ENCODE measurements at regions not wholly inside any gene's neighbourhood (a gene's known extent, or its start where the extent isn't known, plus 50 kb on each side); places are given as distances from the start of the nearest gene placed in this dataset.
A peak's percentile ranks its signal among the peaks of the same experiment; 100 is the strongest.
"Not testable (repeated sequence)": the region's sequence is repeated elsewhere in the genome, so short reads cannot be mapped to it uniquely, and the experiment has no call there.

GRCh38 chr6:27770724-27771123, 141.5 kb downstream of the OR2B2 start:
- no peak for DNase-seq

DNA sequence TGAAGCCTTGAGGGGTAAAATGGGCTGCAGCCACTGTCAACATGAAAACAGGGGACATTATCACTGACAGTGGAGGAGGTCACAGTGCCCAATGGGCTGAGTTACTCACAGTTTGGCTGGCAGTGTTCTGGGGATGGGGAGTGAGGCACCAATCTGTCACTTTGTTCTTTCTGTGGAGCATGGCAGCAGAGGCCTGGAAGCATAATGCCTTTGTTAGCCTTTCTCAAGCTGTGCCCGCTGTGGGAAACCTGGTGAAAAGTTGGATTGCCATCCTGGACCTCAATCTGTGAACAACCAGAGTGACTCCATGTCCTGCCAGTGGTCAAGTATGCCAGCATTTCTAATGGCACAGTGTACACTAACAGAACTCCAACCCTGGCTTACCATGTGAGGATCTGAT, 143.6 kb downstream of the OR2B2 start:
- no peak for DNase-seq

DNA sequence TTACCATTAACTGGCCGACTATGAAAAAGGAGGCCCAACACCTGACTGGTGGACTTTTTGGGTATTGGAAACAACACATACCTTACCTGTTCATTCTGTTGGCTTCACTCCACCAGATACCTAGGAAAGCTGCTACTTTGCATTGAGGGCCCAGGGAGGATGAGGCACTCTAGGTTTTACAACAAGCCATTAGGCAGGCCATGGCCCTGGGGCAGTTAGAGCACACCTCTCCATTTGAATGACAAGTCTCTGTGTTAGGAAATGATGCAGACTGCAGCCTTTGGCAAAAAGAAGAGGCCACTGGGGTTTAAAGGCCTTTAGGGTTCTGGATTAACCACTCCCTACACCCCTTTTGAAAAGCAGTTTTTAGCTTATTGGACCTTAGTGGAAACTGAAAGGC, 144.3 kb downstream of the OR2B2 start:
- no peak for DNase-seq

- DNase-seq: no peak
Observed at GRCh38 chr6:27766405-27766804, 145.8 kb downstream of the OR2B2 start.

- DNase-seq: no peak
Observed at GRCh38 chr6:27765028-27765590, 147.1 kb downstream of the OR2B2 start.

DNA sequence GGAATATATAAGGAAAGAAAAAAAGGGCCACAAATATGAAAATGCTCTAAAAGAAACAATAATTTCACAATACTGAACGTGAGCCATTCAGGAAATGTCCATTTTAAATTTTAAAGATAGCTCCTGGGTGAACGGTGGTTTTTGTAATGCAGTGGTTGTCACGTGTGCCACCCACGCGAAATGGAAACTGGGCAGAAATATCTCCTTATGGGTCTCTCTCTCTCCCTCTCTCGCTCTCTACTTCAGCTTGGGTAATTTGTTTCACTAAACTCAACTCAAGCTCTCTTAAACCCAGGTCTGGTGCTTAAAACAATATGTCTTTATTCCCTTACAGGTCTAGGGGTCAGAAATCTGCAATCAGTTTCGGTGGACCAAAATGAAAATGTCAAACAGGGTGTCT, 150.8 kb downstream of the OR2B2 start:
- DNase-seq: no peak

DNA sequence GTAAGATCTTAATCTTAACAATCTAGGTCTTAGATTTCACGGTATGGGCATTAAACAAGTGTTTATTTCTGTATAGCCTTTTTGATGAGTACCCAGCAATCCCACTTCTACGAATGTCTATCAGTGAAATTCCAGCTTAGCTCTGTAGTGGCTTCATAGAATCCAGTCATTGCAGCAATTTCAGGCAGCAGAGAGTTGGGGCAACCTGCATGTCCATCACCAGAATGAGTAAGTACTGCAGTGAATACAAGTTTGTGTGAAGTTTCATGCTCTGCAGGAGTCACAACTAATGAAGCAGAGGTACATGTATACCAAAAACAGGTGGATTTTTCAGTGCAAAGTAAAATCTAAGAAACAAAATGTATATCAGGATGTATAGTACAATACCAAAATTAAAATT, 151.7 kb downstream of the OR2B2 start:
- no peak for DNase-seq

DNA sequence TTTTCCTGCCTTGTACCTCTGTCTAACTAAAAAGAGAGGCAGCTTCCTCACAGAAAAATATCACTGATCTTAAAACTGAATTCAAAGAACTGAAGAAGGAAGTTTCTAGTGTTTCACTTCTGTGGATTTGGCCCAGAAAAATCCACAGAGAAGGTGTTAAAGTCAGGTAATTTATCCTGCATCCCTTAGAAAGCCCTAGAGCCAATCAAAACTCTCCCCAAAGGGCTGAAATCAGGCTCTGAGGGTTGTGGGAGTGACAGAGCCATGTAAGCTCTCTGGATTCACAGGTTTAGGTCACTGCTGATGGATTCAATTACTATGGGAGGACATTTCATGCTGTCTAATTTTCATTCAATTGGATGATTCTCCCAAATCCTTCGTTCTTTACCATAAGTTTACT, 152.3 kb downstream of the OR2B2 start:
- no peak for DNase-seq

DNA sequence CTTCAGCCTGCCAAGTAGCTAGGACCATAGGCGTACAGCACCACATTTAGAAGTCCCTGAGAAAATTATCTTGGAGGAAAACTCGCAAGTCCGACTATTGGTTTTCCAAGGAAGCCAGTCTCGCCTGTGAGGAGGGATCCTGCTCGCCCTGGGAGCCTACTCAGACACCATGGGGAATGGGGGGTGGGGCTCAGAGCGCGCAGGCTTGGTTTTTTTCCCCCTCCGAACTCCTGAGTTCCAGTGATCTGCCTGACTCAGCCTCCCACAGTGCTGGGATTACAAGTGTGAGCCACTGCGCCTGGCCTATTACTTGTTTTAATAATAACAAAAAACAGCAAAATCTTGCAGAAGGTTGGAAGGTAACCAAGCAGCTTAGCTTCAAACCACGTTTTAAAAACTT, 153.7 kb downstream of the OR2B2 start:
- no peak for DNase-seq

DNA sequence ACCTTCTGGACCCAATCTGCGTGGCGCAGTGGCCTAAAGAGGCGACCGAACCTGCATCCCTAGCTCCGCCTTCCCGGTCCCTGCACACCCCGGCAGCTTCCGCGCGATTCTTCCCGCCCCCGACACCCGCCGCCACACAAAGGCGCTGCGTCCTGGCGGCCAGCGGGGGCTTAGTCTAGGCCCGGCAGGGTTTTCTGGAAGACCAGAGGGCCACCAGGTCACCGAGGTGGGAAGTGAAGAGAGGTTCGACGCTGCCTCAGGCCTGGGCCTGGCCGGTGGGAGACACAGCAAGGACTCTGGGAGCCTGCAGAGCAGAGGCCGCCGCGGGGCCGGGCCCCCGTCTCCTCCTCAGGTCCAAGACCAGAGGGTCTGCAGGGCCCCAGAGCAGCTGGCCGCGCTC, 154.9 kb downstream of the OR2B2 start:
- no peak for DNase-seq

- DNase-seq: peak; percentile 5
Observed at GRCh38 chr6:27755768-27756167, 156.4 kb downstream of the OR2B2 start.

DNA sequence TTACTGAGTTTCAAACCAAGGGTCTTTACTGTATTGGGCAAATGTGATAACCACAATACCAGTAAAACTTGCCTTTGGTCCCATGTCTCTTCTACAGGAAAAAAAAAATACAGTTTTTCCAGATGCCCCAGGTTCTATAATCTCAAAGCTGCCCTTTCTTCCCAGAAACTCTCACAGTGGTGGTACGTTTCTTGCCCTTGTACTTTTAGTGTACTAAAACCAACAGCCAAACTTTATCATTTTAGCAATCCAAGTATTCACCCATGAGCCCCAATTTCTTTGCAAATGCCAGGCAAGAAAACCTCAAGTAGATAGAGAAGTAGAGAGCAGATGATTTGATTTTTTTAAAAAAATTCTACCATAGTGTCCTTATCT, 157.8 kb downstream of the OR2B2 start:
- no peak for DNase-seq

- DNase-seq: peak; percentile 82
Observed at GRCh38 chr6:27753668-27754407, 158.4 kb downstream of the OR2B2 start.

DNA sequence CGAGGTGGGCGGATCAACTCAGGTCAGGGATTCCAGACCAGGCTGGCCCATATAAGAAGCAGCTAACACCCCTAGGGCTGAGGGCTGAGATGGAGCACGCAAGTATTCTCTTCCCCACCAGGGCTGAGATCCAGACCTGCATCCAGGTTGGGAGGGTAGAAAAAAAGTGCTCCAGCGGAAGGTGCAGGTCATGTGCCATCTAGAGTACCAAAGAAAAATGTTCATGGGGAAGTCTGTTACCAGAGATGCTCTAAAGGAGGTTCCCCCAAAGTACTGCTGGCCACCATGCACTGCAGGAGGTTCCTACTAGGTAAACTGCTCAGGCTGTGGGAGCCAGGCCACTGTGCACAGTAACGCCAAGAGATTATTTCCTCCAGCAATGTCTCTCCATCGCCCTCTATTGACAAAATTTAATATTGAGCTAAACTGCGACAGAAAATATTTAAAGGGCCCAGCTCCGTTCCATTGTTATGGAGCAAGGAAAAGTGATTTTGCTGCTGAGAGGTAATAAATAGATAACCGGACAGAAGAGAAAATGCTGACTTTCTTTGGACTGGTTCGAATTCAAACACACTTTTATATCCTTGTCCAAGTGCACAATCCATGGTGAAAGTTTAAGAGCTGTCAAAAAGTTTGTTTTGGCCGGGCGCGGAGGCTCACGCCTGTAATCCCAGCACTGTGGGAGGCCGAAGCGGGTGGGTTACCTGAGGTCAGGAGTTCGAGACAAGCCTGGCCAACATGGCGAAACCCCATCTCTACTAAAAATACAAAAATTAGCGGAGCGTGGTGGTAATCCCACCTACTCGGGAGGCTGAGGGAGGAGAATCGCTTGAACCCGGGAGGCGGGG, 159.9 kb downstream of the OR2B2 start:
- peak; percentile 53 for DNase-seq

DNA sequence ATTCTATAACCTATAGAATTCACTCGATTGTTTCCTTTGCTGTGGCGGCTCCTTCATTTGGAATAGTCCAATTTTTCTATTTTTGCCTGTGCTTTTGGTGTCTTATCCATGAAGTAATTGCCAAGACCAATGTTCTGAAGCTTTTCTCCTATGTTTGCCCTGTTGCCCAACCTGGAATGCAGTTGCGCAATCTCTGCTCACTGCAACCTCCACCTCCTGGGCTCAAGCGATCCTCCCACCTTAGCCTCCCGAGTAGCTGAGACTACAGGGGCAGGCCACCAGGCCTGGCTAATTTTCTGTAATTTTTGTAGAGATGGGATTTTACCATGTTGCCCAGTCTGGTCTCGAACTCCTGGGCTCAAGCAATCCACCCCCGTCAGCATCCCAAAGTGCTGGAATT, 163.5 kb downstream of the OR2B2 start:
- no peak for DNase-seq

DNA sequence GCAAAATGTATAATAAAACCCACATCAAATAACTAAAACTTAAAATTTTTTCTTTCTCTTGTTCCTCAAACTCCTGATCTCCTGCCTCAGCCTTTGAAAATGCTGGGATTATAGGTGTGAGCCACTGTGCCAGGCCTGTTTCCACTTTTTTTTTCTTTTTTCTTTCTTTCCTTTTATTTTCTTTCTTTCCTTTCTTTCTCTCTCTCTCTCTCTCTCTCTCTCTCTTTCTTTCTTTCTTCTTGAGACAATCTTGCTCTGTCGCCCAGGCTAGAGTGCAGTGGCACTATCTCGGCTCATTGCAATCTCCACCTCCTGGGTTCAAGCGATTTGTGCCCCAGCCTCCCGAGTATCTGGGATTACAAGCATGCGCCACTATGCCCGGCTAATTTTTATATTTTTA, 164.6 kb downstream of the OR2B2 start:
- DNase-seq: no peak

- DNase-seq: not testable (repeated sequence)
Observed at GRCh38 chr6:27746860-27747259, 165.3 kb downstream of the OR2B2 start.

DNA sequence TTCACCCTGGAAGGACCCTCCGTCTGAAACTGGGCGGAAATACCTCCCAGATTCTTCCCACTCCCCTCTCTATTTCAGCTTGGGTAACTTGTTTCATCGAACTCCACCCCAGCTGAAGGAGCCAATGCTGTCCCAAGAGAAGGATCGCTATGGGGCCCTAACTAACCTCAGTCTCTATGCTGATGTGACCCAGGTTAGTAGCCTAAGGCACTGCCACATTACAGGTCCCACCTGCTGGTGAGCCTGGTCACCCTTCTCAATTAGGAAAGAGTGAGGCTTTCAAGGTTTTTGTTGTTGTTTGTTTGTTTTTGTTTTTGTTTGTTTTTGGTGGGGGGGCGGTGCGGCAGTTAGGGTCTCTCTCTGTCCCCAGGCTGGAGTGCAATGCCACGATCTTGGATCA, 168.4 kb downstream of the OR2B2 start:
- DNase-seq: no peak

- no peak for DNase-seq
Observed at GRCh38 chr6:27742833-27743573, 169.2 kb downstream of the OR2B2 start.

DNA sequence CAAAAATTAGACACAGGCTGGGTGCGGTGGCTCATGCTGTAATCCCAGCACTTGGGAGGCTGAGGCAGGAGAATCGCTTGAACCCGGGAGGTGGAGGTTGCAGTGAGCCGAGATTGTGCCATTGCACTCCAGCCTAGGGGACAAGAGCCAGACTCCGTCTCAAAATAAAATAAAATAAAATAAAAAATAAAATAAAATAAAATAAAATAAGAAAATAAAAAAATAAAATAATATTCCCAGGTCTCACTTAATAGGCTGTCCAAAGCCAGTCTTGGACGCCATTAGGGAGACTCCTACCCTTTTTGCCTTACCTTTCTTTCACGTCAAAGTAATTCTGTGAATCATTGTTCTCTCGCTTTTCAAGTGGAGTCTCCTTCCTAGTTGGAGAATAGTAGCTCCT, 172.3 kb downstream of the OR2B2 start:
- not testable (repeated sequence) for DNase-seq

DNA sequence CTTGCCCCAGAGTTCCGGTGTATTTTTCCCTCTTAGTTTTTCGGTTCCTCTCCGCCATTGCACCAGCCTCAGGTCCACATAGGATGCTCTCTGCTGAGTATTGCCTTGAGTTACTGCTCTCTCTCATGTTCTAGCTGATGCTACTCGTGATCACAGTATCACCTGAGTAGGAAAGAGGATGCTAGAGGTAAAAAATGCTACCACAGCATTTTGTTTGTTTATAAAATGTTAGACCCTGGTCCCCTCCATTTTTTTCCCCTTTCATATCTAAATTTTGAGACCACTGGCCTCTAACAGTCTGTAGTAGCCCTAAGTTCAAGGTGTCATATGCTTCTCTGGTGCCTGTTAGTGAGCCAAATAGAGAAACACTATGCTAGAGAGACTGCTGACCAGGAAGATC, 175.5 kb downstream of the OR2B2 start:
- no peak for DNase-seq

- DNase-seq: no peak
Observed at GRCh38 chr6:27728442-27728841, 183.8 kb downstream of the OR2B2 start.

- DNase-seq: no peak
Observed at GRCh38 chr6:27726619-27727023, 185.6 kb downstream of the OR2B2 start.

Data from GDM1 (cell line).